ENCODE measurements at regions not wholly inside any gene's neighbourhood (a gene's known extent, or its start where the extent isn't known, plus 50 kb on each side); places are given as distances from the start of the nearest gene placed in this dataset.

DNA sequence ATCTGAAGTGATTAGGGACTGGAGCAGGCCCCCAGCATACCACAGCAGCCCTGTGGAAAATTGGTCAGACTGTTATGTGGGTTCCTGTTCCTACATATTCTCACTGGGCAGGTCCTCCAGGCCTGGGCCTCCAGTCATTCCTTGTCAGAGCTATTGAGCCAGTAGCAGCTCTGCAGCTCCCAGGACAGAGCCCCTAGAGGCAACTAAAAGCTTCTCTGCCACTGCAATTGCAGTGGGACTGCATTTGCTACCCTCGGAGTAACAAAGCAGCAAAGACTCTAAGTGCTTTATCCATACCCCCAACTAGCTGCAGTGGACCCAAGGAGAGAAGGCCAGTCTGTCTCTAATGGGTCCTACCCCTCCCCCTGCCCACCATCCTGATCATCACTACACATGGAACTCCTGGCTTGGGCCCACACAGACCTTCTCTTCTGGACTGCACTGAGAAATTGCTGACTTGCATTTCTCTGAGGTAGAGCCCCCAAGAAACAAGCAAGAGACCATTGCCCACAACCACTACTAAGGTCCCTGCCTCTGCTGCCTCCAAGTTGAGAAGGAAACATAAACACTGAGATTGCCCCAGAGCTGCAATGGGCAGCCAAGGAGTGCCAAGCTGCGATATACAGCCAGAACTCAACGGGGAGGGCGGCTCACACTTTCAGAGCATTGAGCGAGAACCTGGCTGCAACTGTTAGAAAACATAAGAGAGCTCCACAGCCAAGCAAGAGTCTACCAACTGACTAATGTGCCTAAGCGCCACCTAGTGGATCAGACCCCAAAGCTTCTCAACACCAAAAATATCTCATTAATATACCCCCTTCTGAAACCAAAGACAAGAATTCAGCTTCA is 738.7 kb upstream of the NDST4 start:
- Histone ChIP-seq H3K4me1 (ENCODE audit: control extremely low read depth in 1 of 4, control insufficient read depth in 4 of 4, insufficient read depth in 4 of 4, low read length in 3 of 4) (no peaks in the 10 kb centered on the region), H3K27me3 (replicated peaks in 2 of 5; ENCODE audit: control insufficient read depth in 4 of 5, insufficient read depth in 5 of 5, low read length in 4 of 5) (no peaks in the 10 kb centered on the region), H3K9me3 (ENCODE audit: control extremely low read depth in 1 of 5, control insufficient read depth in 4 of 5, insufficient read depth in 2 of 5, low read depth in 1 of 5, low read length in 4 of 5) (no peaks in the 10 kb centered on the region), H3K4me3 (ENCODE audit: control insufficient read depth in 1 of 7, extremely low read depth in 1 of 7, insufficient read depth in 4 of 7, low read depth in 2 of 7, low read length in 6 of 7) (no peak overlapping the region), H3K36me3 (ENCODE audit: control insufficient read depth in 4 of 4, insufficient read depth in 4 of 4, low read length in 3 of 4) (no peaks in the 10 kb centered on the region), H3K27ac (ENCODE audit: insufficient read depth in 1 of 2, low read depth in 1 of 2, low read length in 2 of 2, poor library complexity in 1 of 2, severe bottlenecking in 2 of 2) (no peak overlapping the region)
- DNase-seq = peak; percentile 56 to 84 (median 76)
- ChIA-PET CTCF (interaction anchor here (0.6 to 2.7 kb wide), 20 partner anchors 8 to 764 kb away, joined by 3 to 14 read pairs (median 4); partner anchors contain the start of gene NDST4), POLR2A (no interaction called here)
- 36% methylated on average over 5 of the region's 6 CpGs for WGBS (ENCODE audit: insufficient coverage)

DNA sequence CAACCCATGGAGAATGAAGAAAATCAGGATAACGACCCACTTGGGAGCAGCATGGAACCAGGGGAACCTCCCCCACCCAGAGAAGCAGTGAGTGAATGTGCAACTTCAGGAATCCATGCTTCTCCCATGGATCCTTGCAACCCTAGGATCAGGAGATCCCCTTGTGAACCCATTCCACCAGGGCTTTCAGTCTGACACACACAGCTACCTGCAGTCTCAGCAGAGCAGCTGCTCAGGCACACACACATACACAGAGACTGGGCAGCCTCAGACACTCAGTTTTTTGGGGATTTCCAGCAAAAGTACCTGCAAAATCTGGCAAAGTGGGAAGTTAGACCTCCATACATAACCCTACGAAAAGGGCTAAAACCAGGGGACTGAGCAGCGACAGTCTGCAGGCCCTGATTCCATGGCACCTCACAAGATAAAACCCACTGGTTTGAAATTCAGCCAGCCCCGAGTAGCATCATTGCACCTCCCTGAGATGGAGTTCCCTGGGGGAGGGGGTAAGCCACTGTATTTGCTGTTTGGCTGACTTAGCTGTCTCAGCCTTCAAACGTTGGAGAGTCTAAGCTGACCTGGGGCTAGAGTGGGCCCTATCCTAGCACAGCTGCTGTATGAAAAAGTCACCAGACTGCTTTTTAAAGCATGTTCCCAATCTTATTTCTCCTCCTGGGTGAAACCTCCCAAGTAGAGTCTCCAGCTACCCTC is 737.5 kb upstream of the NDST4 start:
- DNase-seq = no peak
- Histone ChIP-seq H3K27me3 (replicated peaks in 2 of 5; ENCODE audit: control insufficient read depth in 4 of 5, insufficient read depth in 5 of 5, low read length in 4 of 5) (no peaks in the 10 kb centered on the region), H3K4me3 (ENCODE audit: control insufficient read depth in 1 of 7, extremely low read depth in 1 of 7, insufficient read depth in 4 of 7, low read depth in 2 of 7, low read length in 6 of 7) (no peak overlapping the region), H3K27ac (ENCODE audit: insufficient read depth in 1 of 2, low read depth in 1 of 2, low read length in 2 of 2, poor library complexity in 1 of 2, severe bottlenecking in 2 of 2) (no peak overlapping the region), H3K9me3 (ENCODE audit: control extremely low read depth in 1 of 5, control insufficient read depth in 4 of 5, insufficient read depth in 2 of 5, low read depth in 1 of 5, low read length in 4 of 5) (no peaks in the 10 kb centered on the region), H3K4me1 (ENCODE audit: control extremely low read depth in 1 of 4, control insufficient read depth in 4 of 4, insufficient read depth in 4 of 4, low read length in 3 of 4) (no peaks in the 10 kb centered on the region), H3K36me3 (ENCODE audit: control insufficient read depth in 4 of 4, insufficient read depth in 4 of 4, low read length in 3 of 4) (no peaks in the 10 kb centered on the region)
- 98% methylated on average over 4 of the region's 5 CpGs for WGBS (ENCODE audit: insufficient coverage)
- POLR2A ChIA-PET = no interaction called here
- CTCF ChIA-PET = interaction anchor here (0.6 to 2.7 kb wide), 4 partner anchors 20 to 732 kb away, joined by 3 to 14 read pairs (median 7); no protein-coding TSS in a partner anchor

DNA sequence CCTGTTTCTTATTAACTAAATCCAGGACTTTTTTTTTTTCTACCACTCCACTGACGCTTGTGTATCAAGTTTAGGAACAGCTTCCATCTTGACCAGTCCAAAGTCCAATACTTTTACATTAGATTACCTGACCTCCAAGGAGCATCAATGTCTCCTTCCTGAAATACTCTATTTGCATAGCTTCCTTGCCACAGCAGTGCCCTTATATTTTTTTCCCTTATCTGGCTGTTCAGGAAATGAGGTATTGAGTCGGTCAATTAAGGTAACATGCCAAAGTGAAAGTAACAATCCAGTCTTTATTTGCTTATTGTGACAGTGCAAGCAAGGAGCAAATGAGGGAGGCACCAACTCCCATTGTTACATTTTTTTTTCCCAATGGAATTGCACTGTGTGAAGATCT is 730.8 kb upstream of the NDST4 start:
- ChIA-PET POLR2A (no interaction called here), CTCF (interaction anchor here (0.7 to 1.4 kb wide), 2 partner anchors 9 to 15 kb away, joined by 3 read pairs; no protein-coding TSS in a partner anchor)
- no peak for DNase-seq
- H3K36me3 ChIP-seq (ENCODE audit: control insufficient read depth in 4 of 4, insufficient read depth in 4 of 4, low read length in 3 of 4) = no peaks in the 10 kb centered on the region
- H3K27ac ChIP-seq (ENCODE audit: insufficient read depth in 1 of 2, low read depth in 1 of 2, low read length in 2 of 2, poor library complexity in 1 of 2, severe bottlenecking in 2 of 2) = no peak overlapping the region
- 83% methylated on average over 2 of the region's 2 CpGs for WGBS (ENCODE audit: insufficient coverage)
- H3K4me1 ChIP-seq (ENCODE audit: control extremely low read depth in 1 of 4, control insufficient read depth in 4 of 4, insufficient read depth in 4 of 4, low read length in 3 of 4) = no peaks in the 10 kb centered on the region
- peaks cover 0 to 2% (median 0%) of the 10 kb centered on the region in 5 experiments for H3K9me3 ChIP-seq (ENCODE audit: control extremely low read depth in 1 of 5, control insufficient read depth in 4 of 5, insufficient read depth in 2 of 5, low read depth in 1 of 5, low read length in 4 of 5)
- H3K4me3 ChIP-seq (ENCODE audit: control insufficient read depth in 1 of 7, extremely low read depth in 1 of 7, insufficient read depth in 4 of 7, low read depth in 2 of 7, low read length in 6 of 7) = no peak overlapping the region
- H3K27me3 ChIP-seq (replicated peaks in 2 of 5; ENCODE audit: control insufficient read depth in 4 of 5, insufficient read depth in 5 of 5, low read length in 4 of 5) = no peaks in the 10 kb centered on the region

DNA sequence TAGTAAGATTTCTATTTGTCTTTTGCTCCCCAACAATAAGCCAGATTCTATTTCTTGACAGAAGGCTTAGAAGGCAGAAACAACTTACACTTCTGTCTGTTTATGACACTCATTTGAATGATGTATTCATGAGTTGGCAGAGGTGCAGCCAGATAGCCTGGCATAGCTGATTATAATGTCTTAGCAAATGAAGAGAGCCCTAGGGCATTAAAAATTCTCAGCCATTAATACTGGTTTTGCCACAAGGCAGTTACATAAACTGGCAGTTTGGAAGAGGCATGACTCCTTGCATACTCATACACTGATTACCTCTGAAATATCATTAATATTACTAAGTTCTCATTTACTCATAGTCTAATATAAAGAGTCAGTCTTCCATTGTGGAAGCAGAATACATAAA is 728.5 kb upstream of the NDST4 start:
- Histone ChIP-seq H3K9me3 (ENCODE audit: control extremely low read depth in 1 of 5, control insufficient read depth in 4 of 5, insufficient read depth in 2 of 5, low read depth in 1 of 5, low read length in 4 of 5) (peaks cover 0 to 3% (median 0%) of the 10 kb centered on the region in 5 experiments), H3K27me3 (replicated peaks in 2 of 5; ENCODE audit: control insufficient read depth in 4 of 5, insufficient read depth in 5 of 5, low read length in 4 of 5) (no peaks in the 10 kb centered on the region), H3K36me3 (ENCODE audit: control insufficient read depth in 4 of 4, insufficient read depth in 4 of 4, low read length in 3 of 4) (no peaks in the 10 kb centered on the region), H3K4me1 (ENCODE audit: control extremely low read depth in 1 of 4, control insufficient read depth in 4 of 4, insufficient read depth in 4 of 4, low read length in 3 of 4) (no peaks in the 10 kb centered on the region), H3K27ac (ENCODE audit: insufficient read depth in 1 of 2, low read depth in 1 of 2, low read length in 2 of 2, poor library complexity in 1 of 2, severe bottlenecking in 2 of 2) (no peak overlapping the region), H3K4me3 (ENCODE audit: control insufficient read depth in 1 of 7, extremely low read depth in 1 of 7, insufficient read depth in 4 of 7, low read depth in 2 of 7, low read length in 6 of 7) (no peak overlapping the region)
- DNase-seq = no peak
- ChIA-PET CTCF (no interaction called here), POLR2A (no interaction called here)

DNA sequence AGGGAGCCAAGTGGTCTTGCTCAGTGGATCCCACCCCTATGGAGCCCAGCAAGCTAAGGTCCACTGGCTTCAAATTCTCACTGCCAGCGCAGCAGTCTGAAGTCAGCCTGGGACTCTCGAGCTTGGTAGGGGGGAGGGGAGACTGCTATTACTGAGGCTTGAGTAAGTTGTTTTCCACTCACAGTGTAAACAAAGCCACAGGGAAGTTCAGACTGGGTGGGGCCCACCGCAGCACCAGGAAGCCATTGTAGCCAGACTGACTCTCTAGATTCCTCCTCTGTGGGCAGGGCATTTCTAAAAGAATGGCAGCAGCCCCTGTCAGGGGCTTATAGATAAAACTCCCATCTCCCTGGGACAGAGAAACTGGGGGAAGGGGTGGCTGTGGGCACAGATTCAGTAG is 721.0 kb upstream of the NDST4 start:
- H3K4me3 ChIP-seq (ENCODE audit: control insufficient read depth in 1 of 7, extremely low read depth in 1 of 7, insufficient read depth in 4 of 7, low read depth in 2 of 7, low read length in 6 of 7) = no peak overlapping the region
- DNase-seq = no peak
- peaks cover 0 to 1% (median 0%) of the 10 kb centered on the region in 5 experiments for H3K27me3 ChIP-seq (replicated peaks in 2 of 5; ENCODE audit: control insufficient read depth in 4 of 5, insufficient read depth in 5 of 5, low read length in 4 of 5)
- no peaks in the 10 kb centered on the region for H3K4me1 ChIP-seq (ENCODE audit: control extremely low read depth in 1 of 4, control insufficient read depth in 4 of 4, insufficient read depth in 4 of 4, low read length in 3 of 4)
- POLR2A ChIA-PET = no interaction called here
- 93% methylated on average over 3 of the region's 3 CpGs for WGBS (ENCODE audit: insufficient coverage)
- peaks cover 0 to 8% (median 4%) of the 10 kb centered on the region in 5 experiments for H3K9me3 ChIP-seq (ENCODE audit: control extremely low read depth in 1 of 5, control insufficient read depth in 4 of 5, insufficient read depth in 2 of 5, low read depth in 1 of 5, low read length in 4 of 5)
- no peaks in the 10 kb centered on the region for H3K36me3 ChIP-seq (ENCODE audit: control insufficient read depth in 4 of 4, insufficient read depth in 4 of 4, low read length in 3 of 4)
- H3K27ac ChIP-seq (ENCODE audit: insufficient read depth in 1 of 2, low read depth in 1 of 2, low read length in 2 of 2, poor library complexity in 1 of 2, severe bottlenecking in 2 of 2) = no peak overlapping the region
- CTCF ChIA-PET = no interaction called here

DNA sequence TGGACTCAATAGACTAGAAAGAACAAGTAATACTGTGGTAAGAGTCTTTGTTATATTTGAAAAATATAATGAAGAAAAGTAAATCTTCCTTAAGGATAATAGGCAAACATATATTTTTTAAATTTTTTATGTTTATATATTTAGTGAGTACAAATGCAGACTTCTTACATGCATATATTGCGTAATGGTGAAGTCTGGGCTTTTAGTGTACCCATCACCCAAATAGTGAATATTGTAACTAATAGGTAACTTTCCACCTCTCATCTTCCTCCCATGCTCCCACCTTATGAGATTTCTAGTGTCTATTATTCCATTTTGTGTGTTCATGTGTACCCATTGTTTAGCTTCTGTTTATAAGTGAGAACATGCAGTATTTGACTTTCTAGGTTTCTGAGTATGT is 711.2 kb upstream of the NDST4 start:
- no peaks in the 10 kb centered on the region for H3K36me3 ChIP-seq (ENCODE audit: control insufficient read depth in 4 of 4, insufficient read depth in 4 of 4, low read length in 3 of 4)
- H3K4me1 ChIP-seq (ENCODE audit: control extremely low read depth in 1 of 4, control insufficient read depth in 4 of 4, insufficient read depth in 4 of 4, low read length in 3 of 4) = no peaks in the 10 kb centered on the region
- no peak overlapping the region for H3K27ac ChIP-seq (ENCODE audit: insufficient read depth in 1 of 2, low read depth in 1 of 2, low read length in 2 of 2, poor library complexity in 1 of 2, severe bottlenecking in 2 of 2)
- no peak for DNase-seq
- no CpG with 5 or more reads among the region's 1 CpG for WGBS (ENCODE audit: insufficient coverage)
- ChIA-PET CTCF (no interaction called here), POLR2A (no interaction called here)
- H3K4me3 ChIP-seq (ENCODE audit: control insufficient read depth in 1 of 7, extremely low read depth in 1 of 7, insufficient read depth in 4 of 7, low read depth in 2 of 7, low read length in 6 of 7) = no peak overlapping the region
- H3K9me3 ChIP-seq (ENCODE audit: control extremely low read depth in 1 of 5, control insufficient read depth in 4 of 5, insufficient read depth in 2 of 5, low read depth in 1 of 5, low read length in 4 of 5) = no peaks in the 10 kb centered on the region
- no peaks in the 10 kb centered on the region for H3K27me3 ChIP-seq (replicated peaks in 2 of 5; ENCODE audit: control insufficient read depth in 4 of 5, insufficient read depth in 5 of 5, low read length in 4 of 5)

DNA sequence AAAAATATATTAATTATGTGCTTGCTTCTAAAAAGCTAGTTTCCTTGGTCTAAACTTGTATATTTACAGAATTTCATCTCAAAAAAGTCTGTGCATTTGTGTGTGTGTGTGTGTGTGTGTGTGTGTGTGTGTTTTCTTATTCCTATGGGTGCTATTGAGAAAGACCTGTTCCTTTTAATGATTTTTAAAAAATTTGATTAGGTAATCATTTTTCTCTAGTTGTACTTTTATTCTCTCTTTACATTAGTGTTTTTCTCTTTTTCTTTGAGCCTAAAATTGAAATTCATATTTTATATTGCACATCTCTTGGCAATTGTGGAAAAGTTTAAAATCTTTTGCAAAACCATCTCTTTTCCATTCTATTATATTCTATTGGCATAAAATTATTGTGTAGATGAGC is 690.4 kb upstream of the NDST4 start:
- Histone ChIP-seq H3K27me3 (replicated peaks in 2 of 5; ENCODE audit: control insufficient read depth in 4 of 5, insufficient read depth in 5 of 5, low read length in 4 of 5) (peaks cover 0 to 5% (median 2%) of the 10 kb centered on the region in 5 experiments), H3K9me3 (ENCODE audit: control extremely low read depth in 1 of 5, control insufficient read depth in 4 of 5, insufficient read depth in 2 of 5, low read depth in 1 of 5, low read length in 4 of 5) (peaks cover 0 to 3% (median 0%) of the 10 kb centered on the region in 5 experiments), H3K36me3 (ENCODE audit: control insufficient read depth in 4 of 4, insufficient read depth in 4 of 4, low read length in 3 of 4) (no peaks in the 10 kb centered on the region), H3K27ac (ENCODE audit: insufficient read depth in 1 of 2, low read depth in 1 of 2, low read length in 2 of 2, poor library complexity in 1 of 2, severe bottlenecking in 2 of 2) (no peak overlapping the region), H3K4me3 (ENCODE audit: control insufficient read depth in 1 of 7, extremely low read depth in 1 of 7, insufficient read depth in 4 of 7, low read depth in 2 of 7, low read length in 6 of 7) (no peak overlapping the region), H3K4me1 (ENCODE audit: control extremely low read depth in 1 of 4, control insufficient read depth in 4 of 4, insufficient read depth in 4 of 4, low read length in 3 of 4) (no peaks in the 10 kb centered on the region)
- POLR2A ChIA-PET = no interaction called here
- CTCF ChIA-PET = no interaction called here
- DNase-seq = no peak

Measured in common myeloid progenitor, CD34-positive (primary cell).